ENCODE measurements at regions not wholly inside any gene's neighbourhood (a gene's known extent, or its start where the extent isn't known, plus 50 kb on each side); places are given as distances from the start of the nearest gene placed in this dataset.
A peak's percentile ranks its signal among the peaks of the same experiment; 100 is the strongest.

DNA sequence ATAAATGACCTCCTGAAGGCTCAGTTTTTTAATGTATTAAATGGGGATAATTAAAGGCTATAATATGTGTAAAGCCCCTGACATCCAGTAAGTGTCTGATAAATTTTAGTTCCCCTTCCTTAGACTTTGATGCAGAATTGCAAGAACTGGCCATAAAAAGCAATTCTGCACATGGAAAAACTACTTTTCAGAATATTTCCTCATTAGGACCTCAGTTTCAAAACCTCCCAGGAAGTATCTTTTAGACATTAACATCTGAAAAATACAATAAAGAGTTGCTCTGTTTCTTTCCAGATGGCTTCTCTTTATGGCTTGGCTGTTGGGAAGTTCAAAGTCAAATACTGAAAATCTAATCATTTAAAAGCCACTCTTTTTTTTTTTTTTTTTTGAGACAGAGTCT, 106.3 kb upstream of the ZNF217 start:
- H3K27me3 ChIP-seq (ENCODE audit: control insufficient read depth, insufficient read depth, low read length): no peaks in the 10 kb centered on the region
- no peak overlapping the region for H3K4me3 ChIP-seq (ENCODE audit: low read depth, low read length)
- H3K4me1 Mint-ChIP-seq: peaks cover 6 to 13% (median 9%) of the 10 kb centered on the region in 4 donors
- no peak overlapping the region for H3K27ac Mint-ChIP-seq
- no peaks in the 10 kb centered on the region for H3K9me3 ChIP-seq (ENCODE audit: control insufficient read depth in 2 of 2, low read length in 2 of 2)
- H3K27ac ChIP-seq (ENCODE audit: insufficient read depth, low read length, poor library complexity, severe bottlenecking): no peak overlapping the region
- peaks cover 3% of the 10 kb centered on the region for H3K36me3 Mint-ChIP-seq
- H3K36me3 ChIP-seq (ENCODE audit: control insufficient read depth, insufficient read depth, low read length): no peaks in the 10 kb centered on the region
- no peaks in the 10 kb centered on the region for H3K4me1 ChIP-seq (ENCODE audit: control insufficient read depth, insufficient read depth, low read length, poor library complexity, severe bottlenecking)
- H3K4me3 Mint-ChIP-seq: no peak overlapping the region
- ATAC-seq (ENCODE audit: low read depth in 2 of 2): no peak
- no peaks in the 10 kb centered on the region for H3K27me3 Mint-ChIP-seq
- H3K9me3 Mint-ChIP-seq: no peaks in the 10 kb centered on the region
- DNase-seq: no peak

DNA sequence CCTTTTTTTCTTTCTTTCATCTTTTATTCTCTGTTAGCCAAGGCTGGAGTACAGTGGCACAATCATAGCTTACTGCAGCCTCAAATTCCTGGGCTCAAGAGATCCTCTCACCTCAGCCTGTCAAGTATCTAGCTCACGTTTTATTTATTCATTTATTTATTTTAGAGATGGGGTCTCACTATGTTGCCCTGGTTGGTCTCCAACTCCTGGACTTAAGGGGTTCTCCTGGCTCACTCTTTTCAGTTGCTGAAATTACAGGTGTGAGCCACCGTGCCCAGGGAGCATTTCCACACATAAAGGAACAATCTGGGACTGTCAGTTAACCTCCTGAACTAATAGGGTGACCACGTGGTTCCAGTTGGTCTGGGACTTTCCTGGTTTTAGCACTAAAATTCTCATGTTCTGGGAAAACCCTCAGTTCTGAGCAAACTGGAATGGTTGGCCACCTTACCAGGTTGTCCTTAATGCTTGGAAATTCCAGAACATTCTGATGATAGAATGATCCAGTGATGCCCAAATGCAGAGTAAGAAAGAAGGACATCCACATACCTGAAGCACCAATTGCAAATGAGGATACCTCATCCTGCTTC, 105.5 kb upstream of the ZNF217 start:
- H3K4me3 ChIP-seq (ENCODE audit: low read depth, low read length): no peak overlapping the region
- Mint-ChIP-seq H3K27me3 (no peaks in the 10 kb centered on the region), H3K27ac (peak overlapping the region in 2 of 3 donors; percentile 38 to 42), H3K4me3 (no peak overlapping the region), H3K36me3 (peaks cover 3% of the 10 kb centered on the region), H3K9me3 (no peaks in the 10 kb centered on the region), H3K4me1 (peaks cover 6 to 13% (median 9%) of the 10 kb centered on the region in 4 donors)
- no peaks in the 10 kb centered on the region for H3K36me3 ChIP-seq (ENCODE audit: control insufficient read depth, insufficient read depth, low read length)
- H3K9me3 ChIP-seq (ENCODE audit: control insufficient read depth in 2 of 2, low read length in 2 of 2): no peaks in the 10 kb centered on the region
- no peaks in the 10 kb centered on the region for H3K27me3 ChIP-seq (ENCODE audit: control insufficient read depth, insufficient read depth, low read length)
- no peak for ATAC-seq (ENCODE audit: low read depth in 2 of 2)
- H3K4me1 ChIP-seq (ENCODE audit: control insufficient read depth, insufficient read depth, low read length, poor library complexity, severe bottlenecking): no peaks in the 10 kb centered on the region
- H3K27ac ChIP-seq (ENCODE audit: insufficient read depth, low read length, poor library complexity, severe bottlenecking): no peak overlapping the region
- no peak for DNase-seq

DNA sequence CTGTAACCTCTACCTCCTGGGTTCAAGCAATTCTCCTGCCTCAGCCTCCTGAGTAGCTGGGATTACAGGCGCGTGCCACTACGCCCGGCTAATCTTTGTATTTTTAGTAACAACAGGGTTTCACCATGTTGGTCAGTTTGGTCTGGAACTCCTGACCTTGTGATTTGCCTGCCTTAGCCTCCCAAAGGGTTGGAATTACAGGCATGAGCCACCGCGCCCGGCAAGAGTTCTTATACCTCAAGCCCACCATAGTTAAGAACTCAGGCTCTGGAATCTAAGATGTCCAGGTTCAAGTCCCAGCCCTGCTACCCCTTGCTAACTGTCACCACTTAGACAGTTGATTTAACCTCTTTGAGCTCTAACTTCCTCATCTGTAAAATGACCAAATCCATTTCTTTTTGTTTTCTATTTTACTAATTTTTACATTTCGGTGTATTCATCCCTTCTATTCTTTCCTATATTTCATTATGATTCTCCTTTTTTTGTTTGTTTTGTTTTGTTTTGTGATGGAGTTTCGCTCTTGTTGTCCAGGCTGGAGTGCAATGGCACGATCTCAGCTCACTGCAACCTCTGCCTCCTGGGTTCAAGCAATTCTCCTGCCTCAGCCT, 104.8 kb upstream of the ZNF217 start:
- ATAC-seq (ENCODE audit: low read depth in 2 of 2): no peak
- no peaks in the 10 kb centered on the region for H3K9me3 Mint-ChIP-seq
- no peak overlapping the region for H3K4me3 Mint-ChIP-seq
- Histone ChIP-seq H3K4me1 (ENCODE audit: control insufficient read depth, insufficient read depth, low read length, poor library complexity, severe bottlenecking) (no peaks in the 10 kb centered on the region), H3K27ac (ENCODE audit: insufficient read depth, low read length, poor library complexity, severe bottlenecking) (no peak overlapping the region), H3K36me3 (ENCODE audit: control insufficient read depth, insufficient read depth, low read length) (no peaks in the 10 kb centered on the region), H3K9me3 (ENCODE audit: control insufficient read depth in 2 of 2, low read length in 2 of 2) (no peaks in the 10 kb centered on the region), H3K4me3 (ENCODE audit: low read depth, low read length) (no peak overlapping the region), H3K27me3 (ENCODE audit: control insufficient read depth, insufficient read depth, low read length) (no peaks in the 10 kb centered on the region)
- H3K27ac Mint-ChIP-seq: no peak overlapping the region
- H3K36me3 Mint-ChIP-seq: peaks cover 3% of the 10 kb centered on the region
- DNase-seq: no peak
- peaks cover 6 to 13% (median 10%) of the 10 kb centered on the region in 4 donors for H3K4me1 Mint-ChIP-seq
- no peaks in the 10 kb centered on the region for H3K27me3 Mint-ChIP-seq

DNA sequence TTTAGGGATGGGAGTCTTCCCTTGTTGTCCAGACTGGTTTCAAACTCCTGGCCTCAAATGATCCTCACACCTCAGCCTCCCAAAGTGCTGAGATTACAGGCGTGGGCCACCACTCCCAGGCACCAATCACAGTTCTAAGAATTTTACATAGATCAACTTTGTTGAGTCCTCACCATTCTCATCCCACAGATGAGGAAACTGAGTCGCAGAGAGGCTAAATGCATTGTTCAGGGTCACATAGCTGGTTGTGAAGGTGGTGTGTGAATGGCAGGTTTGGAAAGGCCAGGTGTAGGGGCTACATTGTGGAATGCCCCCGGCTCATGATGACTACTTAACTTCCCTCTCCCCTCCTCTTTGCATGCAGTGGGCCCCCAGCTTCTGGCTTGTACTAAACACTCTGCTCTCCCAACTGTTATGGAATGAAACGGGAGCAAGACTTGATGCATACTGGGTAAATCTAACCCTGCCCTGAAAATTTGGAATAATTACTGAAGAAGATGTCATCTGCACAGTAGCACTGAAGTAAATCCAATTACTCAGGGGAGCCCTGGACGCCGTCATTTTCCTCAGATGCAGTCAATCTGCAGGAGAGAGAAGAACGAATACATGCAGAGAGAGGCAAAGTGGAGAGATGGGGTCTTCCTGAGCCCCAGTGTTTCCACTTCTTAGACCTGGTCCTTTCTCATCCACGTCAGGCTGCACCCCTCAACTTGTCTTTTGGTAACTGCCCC, 102.3 kb upstream of the ZNF217 start:
- no peak for DNase-seq
- Mint-ChIP-seq H3K4me1 (peaks cover 6 to 16% (median 13%) of the 10 kb centered on the region in 4 donors), H3K27me3 (no peaks in the 10 kb centered on the region), H3K9me3 (no peaks in the 10 kb centered on the region), H3K36me3 (peaks cover 2% of the 10 kb centered on the region), H3K27ac (no peak overlapping the region), H3K4me3 (no peak overlapping the region)
- Histone ChIP-seq H3K27ac (ENCODE audit: insufficient read depth, low read length, poor library complexity, severe bottlenecking) (no peak overlapping the region), H3K4me1 (ENCODE audit: control insufficient read depth, insufficient read depth, low read length, poor library complexity, severe bottlenecking) (no peaks in the 10 kb centered on the region), H3K36me3 (ENCODE audit: control insufficient read depth, insufficient read depth, low read length) (no peaks in the 10 kb centered on the region), H3K9me3 (ENCODE audit: control insufficient read depth in 2 of 2, low read length in 2 of 2) (no peaks in the 10 kb centered on the region), H3K27me3 (ENCODE audit: control insufficient read depth, insufficient read depth, low read length) (no peaks in the 10 kb centered on the region), H3K4me3 (ENCODE audit: low read depth, low read length) (no peak overlapping the region)
- no peak for ATAC-seq (ENCODE audit: low read depth in 2 of 2)

DNA sequence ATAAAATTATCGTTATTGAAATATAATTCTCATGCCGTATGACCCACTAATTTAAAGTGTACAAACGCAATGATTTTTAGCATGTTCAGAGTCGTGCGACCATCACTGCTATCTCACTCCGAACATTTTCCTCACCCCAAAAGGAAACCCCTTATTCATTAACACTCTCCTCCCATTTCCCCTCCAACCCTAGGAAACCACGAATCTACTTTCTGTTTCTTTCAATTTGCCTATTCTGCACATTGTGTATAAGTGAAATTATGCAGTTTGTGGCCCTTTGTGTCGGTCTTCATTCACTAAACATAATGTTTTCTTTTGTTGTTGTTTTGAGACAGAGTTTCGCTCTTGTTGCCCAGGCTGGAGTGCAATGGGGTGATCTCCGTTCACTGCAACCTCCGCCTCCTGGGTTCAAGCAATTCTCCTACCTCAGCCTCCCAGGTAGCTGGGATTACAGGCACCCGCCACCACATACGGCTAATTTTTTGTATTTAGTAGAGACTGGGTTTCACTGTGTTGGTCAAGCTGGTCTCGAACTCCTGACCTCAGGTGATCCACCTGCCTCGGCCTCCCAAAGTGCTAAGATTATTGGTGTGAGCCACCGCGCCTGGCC, 99.7 kb upstream of the ZNF217 start:
- H3K4me1 Mint-ChIP-seq: peaks cover 3 to 11% (median 6%) of the 10 kb centered on the region in 4 donors

DNA sequence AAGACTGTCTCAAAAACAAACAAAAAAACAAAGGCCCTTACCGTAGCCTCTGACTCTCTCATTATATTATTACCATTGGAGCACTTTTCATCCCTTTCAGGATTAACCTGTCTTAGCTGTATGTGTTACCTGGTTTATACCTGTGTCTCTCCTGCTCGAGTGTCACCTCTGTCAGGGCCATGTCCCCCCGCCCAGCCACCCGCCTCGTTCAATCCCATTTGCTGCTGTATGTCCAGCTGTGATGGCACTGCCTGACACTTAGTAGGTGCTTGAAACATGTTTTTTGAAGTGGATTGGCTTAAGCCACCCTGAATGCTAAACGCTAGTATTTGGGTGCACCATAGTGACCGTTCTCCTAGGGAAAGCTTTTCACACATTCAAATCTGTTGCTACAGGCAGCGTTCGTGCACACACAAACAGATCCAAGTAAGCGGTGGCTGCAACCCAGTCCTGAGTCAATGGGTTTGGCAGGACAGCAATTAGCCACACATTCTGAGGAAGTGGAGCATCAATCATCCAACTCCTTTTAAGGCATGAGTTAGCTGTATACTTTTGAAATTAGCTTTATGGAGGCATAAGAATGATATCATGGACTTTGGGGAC, 98.9 kb upstream of the ZNF217 start:
- Mint-ChIP-seq H3K9me3 (no peaks in the 10 kb centered on the region), H3K4me1 (peaks cover 3 to 11% (median 6%) of the 10 kb centered on the region in 4 donors), H3K27ac (peak overlapping the region in 1 of 3 donors; percentile 28), H3K27me3 (no peaks in the 10 kb centered on the region), H3K4me3 (no peak overlapping the region), H3K36me3 (no peaks in the 10 kb centered on the region)
- Histone ChIP-seq H3K4me1 (ENCODE audit: control insufficient read depth, insufficient read depth, low read length, poor library complexity, severe bottlenecking) (no peaks in the 10 kb centered on the region), H3K9me3 (ENCODE audit: control insufficient read depth in 2 of 2, low read length in 2 of 2) (no peaks in the 10 kb centered on the region), H3K36me3 (ENCODE audit: control insufficient read depth, insufficient read depth, low read length) (no peaks in the 10 kb centered on the region), H3K4me3 (ENCODE audit: low read depth, low read length) (no peak overlapping the region), H3K27ac (ENCODE audit: insufficient read depth, low read length, poor library complexity, severe bottlenecking) (no peak overlapping the region), H3K27me3 (ENCODE audit: control insufficient read depth, insufficient read depth, low read length) (no peaks in the 10 kb centered on the region)
- ATAC-seq (ENCODE audit: low read depth in 2 of 2): no peak
- no peak for DNase-seq

More for the DNA sequence above, 99.7 kb upstream of the ZNF217 start:
- ATAC-seq (ENCODE audit: low read depth in 2 of 2) (no peak), DNase-seq (peak in 1 of 3 donors; percentile 51)
- peak overlapping the region; percentile 22 for H3K4me3 ChIP-seq (ENCODE audit: low read depth, low read length)
- H3K27ac ChIP-seq (ENCODE audit: insufficient read depth, low read length, poor library complexity, severe bottlenecking): no peak overlapping the region
- peak overlapping the region in 2 of 4 donors; percentile 3 to 29 for H3K4me3 Mint-ChIP-seq
- no peaks in the 10 kb centered on the region for H3K4me1 ChIP-seq (ENCODE audit: control insufficient read depth, insufficient read depth, low read length, poor library complexity, severe bottlenecking)
- no peaks in the 10 kb centered on the region for H3K27me3 Mint-ChIP-seq
- no peaks in the 10 kb centered on the region for H3K27me3 ChIP-seq (ENCODE audit: control insufficient read depth, insufficient read depth, low read length)
- no peaks in the 10 kb centered on the region for H3K9me3 Mint-ChIP-seq
- peak overlapping the region in 1 of 3 donors; percentile 67 for H3K27ac Mint-ChIP-seq
- H3K9me3 ChIP-seq (ENCODE audit: control insufficient read depth in 2 of 2, low read length in 2 of 2): no peaks in the 10 kb centered on the region
- H3K36me3 Mint-ChIP-seq: no peaks in the 10 kb centered on the region
- H3K36me3 ChIP-seq (ENCODE audit: control insufficient read depth, insufficient read depth, low read length): no peaks in the 10 kb centered on the region

DNA sequence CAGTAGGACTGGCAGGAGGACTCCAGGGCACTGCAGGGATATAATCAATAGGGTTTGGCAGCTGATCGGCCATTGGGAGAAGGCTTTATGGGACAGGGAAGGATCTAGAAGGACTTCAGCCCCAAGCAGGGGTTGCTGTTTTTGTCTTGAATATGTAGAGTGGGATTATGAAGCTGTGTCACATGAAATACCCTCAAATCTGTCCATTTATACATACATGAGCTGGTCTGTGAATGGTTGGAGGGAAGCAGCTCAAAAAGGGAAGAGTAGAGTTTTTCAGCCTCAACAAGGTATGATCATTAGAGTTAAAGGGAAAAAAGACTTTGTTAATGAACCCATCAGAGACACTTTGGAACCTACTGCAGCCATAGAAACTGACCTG, 98.2 kb upstream of the ZNF217 start:
- H3K36me3 ChIP-seq (ENCODE audit: control insufficient read depth, insufficient read depth, low read length): no peaks in the 10 kb centered on the region
- ATAC-seq (ENCODE audit: low read depth in 2 of 2) (no peak), DNase-seq (no peak)
- no peaks in the 10 kb centered on the region for H3K4me1 ChIP-seq (ENCODE audit: control insufficient read depth, insufficient read depth, low read length, poor library complexity, severe bottlenecking)
- Mint-ChIP-seq H3K27me3 (no peaks in the 10 kb centered on the region), H3K9me3 (no peaks in the 10 kb centered on the region), H3K36me3 (no peaks in the 10 kb centered on the region), H3K27ac (peak overlapping the region; percentile 42 to 69 (median 50)), H3K4me1 (peaks cover 3 to 11% (median 6%) of the 10 kb centered on the region in 4 donors), H3K4me3 (no peak overlapping the region)
- no peak overlapping the region for H3K4me3 ChIP-seq (ENCODE audit: low read depth, low read length)
- H3K27me3 ChIP-seq (ENCODE audit: control insufficient read depth, insufficient read depth, low read length): no peaks in the 10 kb centered on the region
- H3K9me3 ChIP-seq (ENCODE audit: control insufficient read depth in 2 of 2, low read length in 2 of 2): no peaks in the 10 kb centered on the region
- H3K27ac ChIP-seq (ENCODE audit: insufficient read depth, low read length, poor library complexity, severe bottlenecking): no peak overlapping the region
